ENCODE measurements at regions not wholly inside any gene's neighbourhood (a gene's known extent, or its start where the extent isn't known, plus 50 kb on each side); places are given as distances from the start of the nearest gene placed in this dataset.

- TF ChIP-seq CTCF (IDR thresholded peaks at IDR 0.05): no peak
- TF ChIP-seq POLR2A (IDR thresholded peaks at IDR 0.05): no peak
Observed at GRCh38 chr13:86838411-86839120, 832.6 kb upstream of the SLITRK5 start.
